K562 (cell line): ENCODE measurements at regions not wholly inside any gene's neighbourhood (a gene's known extent, or its start where the extent isn't known, plus 50 kb on each side); places are given as distances from the start of the nearest gene placed in this dataset.

Experiments used
- BCL6 ChIP-seq: fragments of 250-450 bp; sonication (Bioruptor Pico); IDR thresholded peaks from 2 replicates; pipeline ENCODE4 v1.4.0; 2020
- CTCFL ChIP-seq: IDR thresholded peaks from 2 replicates; pipeline ENCODE4 v1.6.1; 2011; ENCODE audit warnings: borderline replicate concordance, low read depth, mild to moderate bottlenecking, moderate library complexity, low read length; ENCODE audit not compliant: insufficient read depth, poor library complexity, severe bottlenecking
- DIDO1 ChIP-seq: fragments of 450-650 bp; IDR thresholded peaks from 2 replicates; pipeline ENCODE4 v1.6.1; 2016; ENCODE audit warnings: low read depth, missing biosample characterization, missing genetic modification characterization
- IRF2 ChIP-seq: sonication (generic); formaldehyde crosslinking; IDR thresholded peaks from 2 replicates; pipeline ENCODE4 v1.8.1; 2022; ENCODE audit warnings: mild to moderate bottlenecking, missing genetic modification reagents
- KAT7 ChIP-seq: sonication (generic); formaldehyde crosslinking; IDR thresholded peaks from 2 replicates; pipeline ENCODE4 v1.8.0; 2022; ENCODE audit warnings: missing genetic modification reagents, mild to moderate bottlenecking, borderline replicate concordance
- NCOA1 ChIP-seq: fragments of 450-650 bp; IDR thresholded peaks from 2 replicates; pipeline ENCODE4 v1.6.1; 2016; ENCODE audit warnings: low read depth
- PHB ChIP-seq: fragments of 250-450 bp; sonication (Bioruptor Pico); IDR thresholded peaks from 2 replicates; pipeline ENCODE4 v1.5.0; 2021
- SMAD4 ChIP-seq: fragments of 250-450 bp; sonication (Bioruptor Pico); conservative IDR thresholded peaks from 2 replicates; pipeline ENCODE4 v1.8.0; 2021; ENCODE audit warnings: inconsistent platforms, mild to moderate bottlenecking, moderate library complexity
- THRB ChIP-seq: fragments of 450-650 bp; formaldehyde crosslinking; conservative IDR thresholded peaks from 2 replicates; pipeline ENCODE4 v1.4.0; 2022; ENCODE audit warnings: mild to moderate bottlenecking, missing genetic modification characterization
- ZNF165 ChIP-seq: fragments of 250-450 bp; sonication (Bioruptor Pico); IDR thresholded peaks from 2 replicates; pipeline ENCODE4 v1.4.0; 2020; ENCODE audit warnings: borderline replicate concordance
- ZNF316 ChIP-seq: fragments of 450-650 bp; IDR thresholded peaks from 2 replicates; pipeline ENCODE4 v1.6.1; 2016
- ZNF561 ChIP-seq: fragments of 450-650 bp; formaldehyde crosslinking; conservative IDR thresholded peaks from 2 replicates; pipeline ENCODE4 v1.4.0; 2020; ENCODE audit warnings: mild to moderate bottlenecking, moderate library complexity
- TF ChIP-seq, protein P1 (sequence below), 3 experiments: fragments of 200-800 bp in 1 of 3; fragments of 250-450 bp in 1 of 3; fragments of 450-650 bp in 1 of 3; sonication (Bioruptor Pico) in 1 of 3; sonication (Bioruptor generic) in 1 of 3; formaldehyde crosslinking in 1 of 3; IDR thresholded peaks; 2 replicates each; pipeline versions ENCODE4 v1.6.1 to v1.8.0; 2016 to 2022; ENCODE audit warnings: mild to moderate bottlenecking in 2 of 3, missing genetic modification characterization in 2 of 3, missing compliant biosample characterization in 1 of 3, moderate library complexity in 1 of 3
- TF ChIP-seq, protein P2 (sequence below): fragments of 450-650 bp; formaldehyde crosslinking; IDR thresholded peaks from 2 replicates; pipeline ENCODE4 v1.4.0; 2020; ENCODE audit warnings: mild to moderate bottlenecking, moderate library complexity

DNA sequence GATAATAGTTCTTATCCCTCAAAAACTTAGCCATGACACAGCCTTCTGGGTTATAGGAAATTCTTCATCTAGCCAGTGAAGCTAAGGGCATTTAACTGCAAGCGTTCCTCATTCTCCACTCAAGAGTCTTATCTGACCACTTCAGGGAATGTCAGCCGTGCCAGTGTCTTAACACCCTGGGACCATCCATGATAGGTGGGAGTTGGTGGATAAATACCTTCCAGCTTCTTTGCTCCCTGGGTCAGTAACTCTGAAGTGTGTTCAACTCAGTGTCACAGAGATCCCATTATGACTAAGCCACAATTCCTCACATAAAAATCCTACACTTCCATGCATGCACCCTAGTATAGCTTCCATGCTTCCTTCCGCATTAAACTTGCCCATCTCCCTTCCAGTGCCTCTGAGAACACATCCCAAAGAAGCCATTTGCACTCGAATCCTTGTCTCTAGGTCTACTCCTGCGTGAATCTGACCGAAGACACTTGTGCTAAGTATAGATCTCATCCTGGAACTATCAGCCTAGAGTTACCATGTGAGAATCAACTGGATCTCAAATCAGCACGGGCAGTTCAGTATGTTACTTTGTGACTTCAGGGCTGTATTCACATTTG is 264.3 kb upstream of the MAF start (continued):
- TF ChIP-seq DIDO1 (tag), result peak; percentile 48; the same call in 1 of the 2 replicates
- TF ChIP-seq, protein P1, sequence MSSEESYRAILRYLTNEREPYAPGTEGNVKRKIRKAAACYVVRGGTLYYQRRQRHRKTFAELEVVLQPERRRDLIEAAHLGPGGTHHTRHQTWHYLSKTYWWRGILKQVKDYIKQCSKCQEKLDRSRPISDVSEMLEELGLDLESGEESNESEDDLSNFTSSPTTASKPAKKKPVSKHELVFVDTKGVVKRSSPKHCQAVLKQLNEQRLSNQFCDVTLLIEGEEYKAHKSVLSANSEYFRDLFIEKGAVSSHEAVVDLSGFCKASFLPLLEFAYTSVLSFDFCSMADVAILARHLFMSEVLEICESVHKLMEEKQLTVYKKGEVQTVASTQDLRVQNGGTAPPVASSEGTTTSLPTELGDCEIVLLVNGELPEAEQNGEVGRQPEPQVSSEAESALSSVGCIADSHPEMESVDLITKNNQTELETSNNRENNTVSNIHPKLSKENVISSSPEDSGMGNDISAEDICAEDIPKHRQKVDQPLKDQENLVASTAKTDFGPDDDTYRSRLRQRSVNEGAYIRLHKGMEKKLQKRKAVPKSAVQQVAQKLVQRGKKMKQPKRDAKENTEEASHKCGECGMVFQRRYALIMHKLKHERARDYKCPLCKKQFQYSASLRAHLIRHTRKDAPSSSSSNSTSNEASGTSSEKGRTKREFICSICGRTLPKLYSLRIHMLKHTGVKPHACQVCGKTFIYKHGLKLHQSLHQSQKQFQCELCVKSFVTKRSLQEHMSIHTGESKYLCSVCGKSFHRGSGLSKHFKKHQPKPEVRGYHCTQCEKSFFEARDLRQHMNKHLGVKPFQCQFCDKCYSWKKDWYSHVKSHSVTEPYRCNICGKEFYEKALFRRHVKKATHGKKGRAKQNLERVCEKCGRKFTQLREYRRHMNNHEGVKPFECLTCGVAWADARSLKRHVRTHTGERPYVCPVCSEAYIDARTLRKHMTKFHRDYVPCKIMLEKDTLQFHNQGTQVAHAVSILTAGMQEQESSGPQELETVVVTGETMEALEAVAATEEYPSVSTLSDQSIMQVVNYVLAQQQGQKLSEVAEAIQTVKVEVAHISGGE (CRISPR knock-in tag; IDR thresholded peaks at IDR 0.05), result 0 out of 6 replicates have a peak, but pooled peaks of 1 of the 3 experiments have one; percentile 7
- TF ChIP-seq NCOA1, result no peak
- TF ChIP-seq THRB, result 0 out of 2 replicates have a peak, but pooled peaks have one; percentile 7
- TF ChIP-seq CTCFL, result no peak
- TF ChIP-seq ZNF561 (CRISPR knock-in tag), result no peak
- TF ChIP-seq SMAD4, result peak; percentile 69
- TF ChIP-seq ZNF165, result peak; percentile 56; the same call in 1 of the 2 replicates
- TF ChIP-seq, protein P2, sequence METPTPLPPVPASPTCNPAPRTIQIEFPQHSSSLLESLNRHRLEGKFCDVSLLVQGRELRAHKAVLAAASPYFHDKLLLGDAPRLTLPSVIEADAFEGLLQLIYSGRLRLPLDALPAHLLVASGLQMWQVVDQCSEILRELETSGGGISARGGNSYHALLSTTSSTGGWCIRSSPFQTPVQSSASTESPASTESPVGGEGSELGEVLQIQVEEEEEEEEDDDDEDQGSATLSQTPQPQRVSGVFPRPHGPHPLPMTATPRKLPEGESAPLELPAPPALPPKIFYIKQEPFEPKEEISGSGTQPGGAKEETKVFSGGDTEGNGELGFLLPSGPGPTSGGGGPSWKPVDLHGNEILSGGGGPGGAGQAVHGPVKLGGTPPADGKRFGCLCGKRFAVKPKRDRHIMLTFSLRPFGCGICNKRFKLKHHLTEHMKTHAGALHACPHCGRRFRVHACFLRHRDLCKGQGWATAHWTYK, result 0 out of 2 replicates have a peak, but pooled peaks have one; percentile 15
- TF ChIP-seq BCL6, result peak; percentile 16; the same call in 1 of the 2 replicates
- no peak for TF ChIP-seq IRF2 (CRISPR knock-in tag)
- TF ChIP-seq ZNF316, result no peak
- no peak for TF ChIP-seq KAT7 (CRISPR knock-in tag)
- TF ChIP-seq PHB (CRISPR knock-in tag), result no peak
